ENCODE measurements at regions not wholly inside any gene's neighbourhood (a gene's known extent, or its start where the extent isn't known, plus 50 kb on each side); places are given as distances from the start of the nearest gene placed in this dataset.
A peak's percentile ranks its signal among the peaks of the same experiment; 100 is the strongest.

GRCh38 chr21:15353546-15353945 is 288.7 kb upstream of the NRIP1 start:
- Histone ChIP-seq H3K79me2 (ENCODE audit: insufficient read depth, low read length) (no peaks in the 10 kb centered on the region), H3K4me1 (ENCODE audit: insufficient read depth, low read length, poor library complexity, severe bottlenecking) (peaks cover 52% of the 10 kb centered on the region), H3F3A (ENCODE audit: low read depth) (0 out of 2 replicates have a peak, but pooled peaks cover 3% of the 10 kb centered on the region), H2AFZ (ENCODE audit: low read length) (no peak overlapping the region), H3K9ac (ENCODE audit: low read depth, low read length, poor library complexity, severe bottlenecking) (peak overlapping the region; percentile 68), H3K27me3 (ENCODE audit: insufficient read depth, low read length, poor library complexity, severe bottlenecking) (no peaks in the 10 kb centered on the region), H3K4me2 (ENCODE audit: low read depth, low read length, poor library complexity, severe bottlenecking) (peak overlapping the region; percentile 70), H3K9me3 (ENCODE audit: insufficient read depth, low read depth, low read length) (no peaks in the 10 kb centered on the region), H3K4me3 (ENCODE audit: low read length, poor library complexity, severe bottlenecking) (peak overlapping the region; percentile 61), H3K9me2 (replicated peaks; ENCODE audit: low read depth, low read length) (no peaks in the 10 kb centered on the region), H3K36me3 (ENCODE audit: insufficient read depth, low read length) (no peaks in the 10 kb centered on the region), H4K20me1 (ENCODE audit: insufficient read depth, low read length, poor library complexity, severe bottlenecking) (no peaks in the 10 kb centered on the region)
- TF ChIP-seq EZH2phosphoT487 (IDR thresholded peaks at IDR 0.05; ENCODE audit: borderline replicate concordance) = no peak
- no peak for TF ChIP-seq CTCF (conservative IDR thresholded peaks at IDR 0.05; ENCODE audit: low read length)

- Histone ChIP-seq H3K4me3 (ENCODE audit: low read length, poor library complexity, severe bottlenecking) (peak overlapping the region; percentile 61), H3K27me3 (ENCODE audit: insufficient read depth, low read length, poor library complexity, severe bottlenecking) (no peaks in the 10 kb centered on the region), H3F3A (ENCODE audit: low read depth) (0 out of 2 replicates have a peak, but pooled peaks cover 3% of the 10 kb centered on the region), H2AFZ (ENCODE audit: low read length) (peak overlapping the region; percentile 58), H3K36me3 (ENCODE audit: insufficient read depth, low read length) (no peaks in the 10 kb centered on the region), H4K20me1 (ENCODE audit: insufficient read depth, low read length, poor library complexity, severe bottlenecking) (no peaks in the 10 kb centered on the region), H3K4me2 (ENCODE audit: low read depth, low read length, poor library complexity, severe bottlenecking) (peak overlapping the region; percentile 70), H3K9me2 (replicated peaks; ENCODE audit: low read depth, low read length) (no peaks in the 10 kb centered on the region), H3K4me1 (ENCODE audit: insufficient read depth, low read length, poor library complexity, severe bottlenecking) (peaks cover 62% of the 10 kb centered on the region), H3K79me2 (ENCODE audit: insufficient read depth, low read length) (no peaks in the 10 kb centered on the region), H3K9me3 (ENCODE audit: insufficient read depth, low read depth, low read length) (no peaks in the 10 kb centered on the region), H3K9ac (ENCODE audit: low read depth, low read length, poor library complexity, severe bottlenecking) (peak overlapping the region; percentile 68)
- TF ChIP-seq CTCF (conservative IDR thresholded peaks at IDR 0.05; ENCODE audit: low read length) (no peak), EZH2phosphoT487 (IDR thresholded peaks at IDR 0.05; ENCODE audit: borderline replicate concordance) (no peak)
Observed at GRCh38 chr21:15354516-15354915, 289.7 kb upstream of the NRIP1 start.

- peak overlapping the region; percentile 70 for H3K4me2 ChIP-seq (ENCODE audit: low read depth, low read length, poor library complexity, severe bottlenecking)
- TF ChIP-seq EZH2phosphoT487 (IDR thresholded peaks at IDR 0.05; ENCODE audit: borderline replicate concordance) = no peak
- no peak for TF ChIP-seq CTCF (conservative IDR thresholded peaks at IDR 0.05; ENCODE audit: low read length)
Observed at GRCh38 chr21:15355066-15355465, 290.3 kb upstream of the NRIP1 start.

More at GRCh38 chr21:15355066-15355465, 290.3 kb upstream of the NRIP1 start:
- Histone ChIP-seq H3K36me3 (ENCODE audit: insufficient read depth, low read length) (no peaks in the 10 kb centered on the region), H3K4me1 (ENCODE audit: insufficient read depth, low read length, poor library complexity, severe bottlenecking) (peaks cover 67% of the 10 kb centered on the region), H3K9ac (ENCODE audit: low read depth, low read length, poor library complexity, severe bottlenecking) (peak overlapping the region; percentile 68), H2AFZ (ENCODE audit: low read length) (peak overlapping the region; percentile 58), H3K9me3 (ENCODE audit: insufficient read depth, low read depth, low read length) (no peaks in the 10 kb centered on the region), H3K9me2 (replicated peaks; ENCODE audit: low read depth, low read length) (no peaks in the 10 kb centered on the region), H3K27me3 (ENCODE audit: insufficient read depth, low read length, poor library complexity, severe bottlenecking) (no peaks in the 10 kb centered on the region), H4K20me1 (ENCODE audit: insufficient read depth, low read length, poor library complexity, severe bottlenecking) (no peaks in the 10 kb centered on the region), H3K79me2 (ENCODE audit: insufficient read depth, low read length) (no peaks in the 10 kb centered on the region), H3F3A (ENCODE audit: low read depth) (0 out of 2 replicates have a peak, but pooled peaks cover 3% of the 10 kb centered on the region), H3K4me3 (ENCODE audit: low read length, poor library complexity, severe bottlenecking) (peak overlapping the region; percentile 61)
